H9 (cell line): ENCODE measurements at regions not wholly inside any gene's neighbourhood (a gene's known extent, or its start where the extent isn't known, plus 50 kb on each side); places are given as distances from the start of the nearest gene placed in this dataset.

Source experiments
- DNase-seq: peaks from one replicate; pipeline ENCODE4 v3.0.0-alpha.2; 2017
- H2AFZ ChIP-seq: one replicate; pipeline ENCODE4 v1.6.1; 2013; ENCODE audit warnings: mild to moderate bottlenecking, low read length, control low read depth, moderate library complexity
- H2AK5ac ChIP-seq: 2 replicates; pipeline ENCODE4 v1.6.1; 2013; ENCODE audit warnings: low read length, control low read depth, mixed read lengths; ENCODE audit not compliant: insufficient read length
- H2BK120ac ChIP-seq: one replicate; pipeline ENCODE4 v1.6.1; 2013; ENCODE audit warnings: low read depth, mild to moderate bottlenecking, low read length, control low read depth, inconsistent platforms; ENCODE audit not compliant: poor library complexity, severe bottlenecking
- H2BK12ac ChIP-seq: 2 replicates; pipeline ENCODE4 v1.6.1; 2013; ENCODE audit warnings: low read length, control low read depth, mixed read lengths, low read depth; ENCODE audit not compliant: insufficient read length
- H2BK15ac ChIP-seq: 2 replicates; pipeline ENCODE4 v1.6.1; 2013; ENCODE audit warnings: low read depth, low read length, control low read depth
- H2BK20ac ChIP-seq: one replicate; pipeline ENCODE4 v1.6.1; 2013; ENCODE audit warnings: low read depth, mild to moderate bottlenecking, low read length, control low read depth, inconsistent platforms; ENCODE audit not compliant: poor library complexity, severe bottlenecking
- H2BK5ac ChIP-seq: 2 replicates; pipeline ENCODE4 v1.6.1; 2013; ENCODE audit warnings: low read length, control low read depth, mixed read lengths; ENCODE audit not compliant: insufficient read length
- H3K14ac ChIP-seq: 2 replicates; pipeline ENCODE4 v1.6.1; 2013; ENCODE audit warnings: low read length, control low read depth; ENCODE audit not compliant: insufficient read depth
- H3K18ac ChIP-seq: 2 replicates; pipeline ENCODE4 v1.6.1; 2013; ENCODE audit warnings: low read depth, mild to moderate bottlenecking, mixed read lengths, low read length, control low read depth; ENCODE audit not compliant: insufficient read length
- H3K23ac ChIP-seq: 2 replicates; pipeline ENCODE4 v1.6.1; 2013; ENCODE audit warnings: low read length, control low read depth, mixed read lengths, low read depth; ENCODE audit not compliant: insufficient read length
- H3K23me2 ChIP-seq: 2 replicates; pipeline ENCODE4 v1.6.1; 2013; ENCODE audit warnings: low read depth, mild to moderate bottlenecking, mixed read lengths, low read length, control low read depth; ENCODE audit not compliant: insufficient read length, poor library complexity, severe bottlenecking
- H3K27ac ChIP-seq: 2 replicates; pipeline ENCODE4 v1.5.1; 2013; ENCODE audit warnings: low read length, control low read depth, mixed read lengths, low read depth; ENCODE audit not compliant: insufficient read length
- H3K27me3 ChIP-seq: 2 replicates; pipeline ENCODE4 v1.6.1; 2013; ENCODE audit warnings: low read length, control low read depth, inconsistent platforms; ENCODE audit not compliant: insufficient read depth
- H3K4ac ChIP-seq: 2 replicates; pipeline ENCODE4 v1.6.1; 2013; ENCODE audit warnings: low read depth, mild to moderate bottlenecking, control low read depth, inconsistent platforms, low read length, moderate library complexity
- H3K4me1 ChIP-seq: 2 replicates; pipeline ENCODE4 v1.6.1; 2013; ENCODE audit warnings: low read length, control low read depth, inconsistent platforms; ENCODE audit not compliant: insufficient read depth
- H3K4me2 ChIP-seq: 2 replicates; pipeline ENCODE4 v1.6.1; 2013; ENCODE audit warnings: low read length, control low read depth, mixed read lengths; ENCODE audit not compliant: insufficient read length, insufficient read depth
- H3K56ac ChIP-seq: 2 replicates; pipeline ENCODE4 v1.6.1; 2013; ENCODE audit warnings: low read depth, mild to moderate bottlenecking, mixed read lengths, low read length, control low read depth; ENCODE audit not compliant: insufficient read length
- H3K79me1 ChIP-seq: 2 replicates; pipeline ENCODE4 v1.6.1; 2013; ENCODE audit warnings: low read depth, mild to moderate bottlenecking, moderate library complexity, low read length, control low read depth, inconsistent platforms; ENCODE audit not compliant: insufficient read depth, poor library complexity, severe bottlenecking
- H3K79me2 ChIP-seq: 2 replicates; pipeline ENCODE4 v1.6.1; 2013; ENCODE audit warnings: low read length, control low read depth, inconsistent platforms; ENCODE audit not compliant: insufficient read depth
- H3K9ac ChIP-seq: 2 replicates; pipeline ENCODE4 v1.6.1; 2013; ENCODE audit warnings: low read length, control low read depth, mixed read lengths; ENCODE audit not compliant: insufficient read length; ENCODE audit errors: extremely low read depth
- H3K9me3 ChIP-seq: one replicate; pipeline ENCODE4 v1.6.1; 2013; ENCODE audit warnings: low read depth, low read length, inconsistent platforms; ENCODE audit not compliant: control insufficient read depth
- H3T11ph ChIP-seq: one replicate; pipeline ENCODE4 v1.6.1; 2013; ENCODE audit warnings: mild to moderate bottlenecking, low read length, control low read depth, inconsistent platforms
- H4K20me1 ChIP-seq: one replicate; pipeline ENCODE4 v1.6.1; 2013; ENCODE audit not compliant: control insufficient read depth, insufficient read length, insufficient read depth
- H4K5ac ChIP-seq: 2 replicates; pipeline ENCODE4 v1.6.1; 2013; ENCODE audit warnings: low read depth, mild to moderate bottlenecking, mixed read lengths, low read length, control low read depth; ENCODE audit not compliant: insufficient read length
- H4K8ac ChIP-seq: replicated peaks from 2 replicates; pipeline ENCODE4 v1.6.1; 2013; ENCODE audit warnings: low read length, control low read depth, mixed read lengths, low read depth; ENCODE audit not compliant: insufficient read length
- H4K91ac ChIP-seq: 2 replicates; pipeline ENCODE4 v1.6.1; 2013; ENCODE audit warnings: low read depth, mild to moderate bottlenecking, moderate library complexity, mixed read lengths, low read length, control low read depth; ENCODE audit not compliant: insufficient read length
- H3K27ac Mint-ChIP-seq, 3 experiments: 2 replicates in 2 of 3; 3 replicates in 1 of 3; pipeline ENCODE4 v1.8.0; 2020 to 2021; ENCODE audit warnings: mixed read lengths in 3 of 3, mild to moderate bottlenecking in 1 of 3, moderate library complexity in 1 of 3
- H3K27me3 Mint-ChIP-seq: 2 replicates; pipeline ENCODE4 v1.8.0; 2021; ENCODE audit warnings: low read depth, mild to moderate bottlenecking, moderate library complexity, mixed read lengths
- H3K36me3 Mint-ChIP-seq, 3 experiments: 2 replicates in 2 of 3; 3 replicates in 1 of 3; pipeline ENCODE4 v1.8.0; 2020 to 2021; ENCODE audit warnings: low read depth in 3 of 3, mixed read lengths in 3 of 3; ENCODE audit not compliant: insufficient read depth in 1 of 3
- H3K4me1 Mint-ChIP-seq, 2 experiments: 2 replicates each; pipeline ENCODE4 v1.8.0; 2020; ENCODE audit warnings: mixed read lengths in 2 of 2
- H3K4me3 Mint-ChIP-seq, 2 experiments: 2 replicates in 1 of 2; 3 replicates in 1 of 2; pipeline ENCODE4 v1.8.0; 2020 to 2021; ENCODE audit warnings: mild to moderate bottlenecking in 2 of 2, mixed read lengths in 2 of 2, moderate library complexity in 1 of 2
- H3K9me3 Mint-ChIP-seq, 2 experiments: 2 replicates in 1 of 2; 3 replicates in 1 of 2; pipeline ENCODE4 v1.8.0; 2020; ENCODE audit warnings: mild to moderate bottlenecking in 2 of 2, mixed read lengths in 2 of 2, moderate library complexity in 1 of 2
- CTCF ChIP-seq: fragments of 200-600 bp; sonication (generic); conservative IDR thresholded peaks from 3 replicates; pipeline ENCODE4 v1.8.0; 2021; ENCODE audit warnings: antibody characterized with exemption, mild to moderate bottlenecking
- WGBS: extraction: QIAGEN DNeasy Blood & Tissue Kit; methylation state at CpG from one replicate; pipeline ENCODE4 v1.1.7; 2013; ENCODE audit warnings: missing lambda C conversion rate, low lambda C conversion rate, mixed read lengths; ENCODE audit not compliant: insufficient read length; ENCODE audit errors: extremely low coverage; 5-methylcytosine and 5-hydroxymethylcytosine counted together

GRCh38 chr21:22128671-22129070, 1130.5 kb downstream of the NCAM2 start:
- Histone ChIP-seq H3K9ac (no peak overlapping the region), H3K79me1 (no peaks in the 10 kb centered on the region), H2BK5ac (no peak overlapping the region), H2AK5ac (no peak overlapping the region), H3K4me1 (no peaks in the 10 kb centered on the region), H3K27ac (no peak overlapping the region), H2AFZ (no peak overlapping the region), H3K79me2 (no peaks in the 10 kb centered on the region), H2BK15ac (no peak overlapping the region), H3K27me3 (peaks cover 2% of the 10 kb centered on the region; the same call in 1 of the 2 replicates), H4K8ac (no peak overlapping the region), H3K23me2 (no peaks in the 10 kb centered on the region), H3K4me2 (no peak overlapping the region), H4K20me1 (no peaks in the 10 kb centered on the region), H3K56ac (no peak overlapping the region), H3K23ac (no peak overlapping the region), H3K4ac (no peak overlapping the region), H4K91ac (no peak overlapping the region), H4K5ac (no peak overlapping the region), H3K18ac (no peak overlapping the region), H3K14ac (no peak overlapping the region), H2BK20ac (no peak overlapping the region), H2BK12ac (no peak overlapping the region), H3K9me3 (no peaks in the 10 kb centered on the region), H2BK120ac (no peak overlapping the region), H3T11ph (no peak overlapping the region)
- no peaks in the 10 kb centered on the region for H3K27me3 Mint-ChIP-seq
- no peak for TF ChIP-seq CTCF
- H3K27ac Mint-ChIP-seq = no peak overlapping the region
- peaks cover 9 to 12% of the 10 kb centered on the region in 2 experiments for H3K4me1 Mint-ChIP-seq
- DNase-seq = no peak
- H3K36me3 Mint-ChIP-seq = no peaks in the 10 kb centered on the region
- H3K4me3 Mint-ChIP-seq = no peak overlapping the region
- no CpG with 5 or more reads among the region's 2 CpGs for WGBS
- peaks cover 0 to 2% of the 10 kb centered on the region in 2 experiments; a peak in 2 of 5 replicates for H3K9me3 Mint-ChIP-seq
